ENCODE measurements at regions not wholly inside any gene's neighbourhood (a gene's known extent, or its start where the extent isn't known, plus 50 kb on each side); places are given as distances from the start of the nearest gene placed in this dataset.
"Not testable (repeated sequence)": the region's sequence is repeated elsewhere in the genome, so short reads cannot be mapped to it uniquely, and the experiment has no call there.

GRCh38 chr4:30538794-30539193 lies 181.4 kb upstream of the PCDH7 start:
- DNase-seq (ENCODE audit: extremely low read depth, low read depth), result no peak

GRCh38 chr4:30543057-30543456 lies 177.1 kb upstream of the PCDH7 start:
- DNase-seq (ENCODE audit: extremely low read depth, low read depth), result no peak

- no peak for DNase-seq (ENCODE audit: extremely low read depth, low read depth)
These were observed 167.0 kb upstream of the PCDH7 start for GRCh38 chr4:30553151-30553550.

GRCh38 chr4:30553706-30554105 lies 166.5 kb upstream of the PCDH7 start:
- DNase-seq (ENCODE audit: extremely low read depth, low read depth), result no peak

GRCh38 chr4:30555775-30556174 lies 164.4 kb upstream of the PCDH7 start:
- DNase-seq (ENCODE audit: extremely low read depth, low read depth), result no peak

- DNase-seq (ENCODE audit: extremely low read depth, low read depth), result no peak
These were observed 160.7 kb upstream of the PCDH7 start for GRCh38 chr4:30559481-30559880.

- no peak for DNase-seq (ENCODE audit: extremely low read depth, low read depth)
These were observed 133.3 kb upstream of the PCDH7 start for GRCh38 chr4:30586850-30587249.

- DNase-seq (ENCODE audit: extremely low read depth, low read depth), result not testable (repeated sequence)
These were observed 130.5 kb upstream of the PCDH7 start for GRCh38 chr4:30589669-30590068.

- DNase-seq (ENCODE audit: extremely low read depth, low read depth), result no peak
These were observed 119.7 kb upstream of the PCDH7 start for GRCh38 chr4:30600246-30601017.

- no peak for DNase-seq (ENCODE audit: extremely low read depth, low read depth)
These were observed 118.9 kb upstream of the PCDH7 start for GRCh38 chr4:30601070-30601865.

- DNase-seq (ENCODE audit: extremely low read depth, low read depth), result no peak
These were observed 114.5 kb upstream of the PCDH7 start for GRCh38 chr4:30605616-30606190.

- no peak for DNase-seq (ENCODE audit: extremely low read depth, low read depth)
These were observed 109.8 kb upstream of the PCDH7 start for GRCh38 chr4:30610361-30610760.

GRCh38 chr4:30614771-30615170 lies 105.4 kb upstream of the PCDH7 start:
- DNase-seq (ENCODE audit: extremely low read depth, low read depth), result no peak

GRCh38 chr4:30616942-30617646 lies 103.1 kb upstream of the PCDH7 start:
- no peak for DNase-seq (ENCODE audit: extremely low read depth, low read depth)

- no peak for DNase-seq (ENCODE audit: extremely low read depth, low read depth)
These were observed 102.3 kb upstream of the PCDH7 start for GRCh38 chr4:30617836-30618235.

GRCh38 chr4:30619679-30620078 lies 100.5 kb upstream of the PCDH7 start:
- no peak for DNase-seq (ENCODE audit: extremely low read depth, low read depth)

- DNase-seq (ENCODE audit: extremely low read depth, low read depth), result no peak
These were observed 99.5 kb upstream of the PCDH7 start for GRCh38 chr4:30620711-30621110.

GRCh38 chr4:30630431-30630830 lies 89.7 kb upstream of the PCDH7 start:
- no peak for DNase-seq (ENCODE audit: extremely low read depth, low read depth)

GRCh38 chr4:30632751-30633150 lies 87.4 kb upstream of the PCDH7 start:
- DNase-seq (ENCODE audit: extremely low read depth, low read depth), result no peak

GRCh38 chr4:30641345-30641744 lies 78.8 kb upstream of the PCDH7 start:
- no peak for DNase-seq (ENCODE audit: extremely low read depth, low read depth)

- DNase-seq (ENCODE audit: extremely low read depth, low read depth), result no peak
These were observed 77.6 kb upstream of the PCDH7 start for GRCh38 chr4:30642567-30642966.
